OCI-M2 (cell line): ENCODE measurements at regions not wholly inside any gene's neighbourhood (a gene's known extent, or its start where the extent isn't known, plus 50 kb on each side); places are given as distances from the start of the nearest gene placed in this dataset.
"Not testable (repeated sequence)": the region's sequence is repeated elsewhere in the genome, so short reads cannot be mapped to it uniquely, and the experiment has no call there.

Experiments
- DNase-seq: peaks from one replicate; lab custom pipeline; 2025; ENCODE audit not compliant: unreplicated experiment; lab: John Stamatoyannopoulos, UW

DNA sequence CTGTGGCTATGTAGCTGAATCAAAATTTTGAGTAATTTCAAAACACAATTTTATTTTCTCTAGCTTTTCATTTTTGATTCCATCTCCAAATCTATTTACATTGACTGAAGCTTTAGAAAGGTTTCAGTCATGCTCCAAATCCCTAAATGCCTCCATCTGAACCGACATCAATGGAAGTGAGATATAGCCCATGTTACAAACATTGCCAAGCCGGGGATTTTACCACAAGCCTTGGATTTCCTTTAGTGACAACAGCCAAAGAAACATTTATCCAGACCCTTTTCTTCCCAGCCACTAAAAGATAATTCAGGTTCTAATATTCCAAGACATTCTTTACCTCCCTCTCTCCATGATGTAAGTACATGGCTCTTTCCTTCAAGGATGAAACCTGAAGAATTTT lies 1087.7 kb upstream of the SEMA6A start:
- DNase-seq: no peak

DNA sequence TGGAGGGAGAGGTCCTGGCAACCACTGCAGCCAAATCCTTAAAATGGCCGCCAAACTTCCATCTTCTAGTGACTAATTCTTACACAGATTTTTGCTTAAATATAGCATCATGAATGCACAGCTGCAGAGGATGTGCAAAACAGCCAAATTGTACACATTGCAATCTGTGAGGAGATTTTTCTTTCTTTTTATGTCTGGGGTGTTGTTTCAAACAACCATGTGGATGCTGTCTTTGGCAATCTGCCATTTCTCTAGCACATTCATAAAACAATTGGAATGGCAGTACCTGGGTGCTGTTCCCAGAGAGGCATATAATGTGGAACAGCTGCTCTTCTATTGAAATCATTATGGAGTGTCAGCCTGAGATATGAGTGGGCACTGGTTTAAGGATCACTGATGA lies 1082.9 kb upstream of the SEMA6A start:
- no peak for DNase-seq

DNA sequence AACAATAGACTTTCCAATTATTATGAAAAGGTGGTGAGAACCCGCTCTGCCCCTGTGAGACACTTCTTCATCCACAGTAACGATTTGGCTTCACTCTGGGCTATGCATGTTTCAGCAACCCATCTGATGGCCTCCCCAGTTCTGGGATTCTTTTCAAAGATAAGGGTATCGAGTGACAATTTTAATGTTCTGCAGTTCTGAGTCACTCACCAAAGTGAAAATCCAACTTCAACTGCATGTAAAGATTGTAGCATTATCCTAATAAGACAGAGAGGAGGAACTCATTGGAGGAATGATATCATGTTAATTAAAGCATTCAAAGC lies 1078.3 kb upstream of the SEMA6A start:
- DNase-seq: no peak

- DNase-seq: no peak
Measured at GRCh38 chr5:117652036-117652957, 1077.7 kb upstream of the SEMA6A start.

- no peak for DNase-seq
Measured at GRCh38 chr5:117649821-117650220, 1075.2 kb upstream of the SEMA6A start.

GRCh38 chr5:117645400-117645799 lies 1070.8 kb upstream of the SEMA6A start:
- no peak for DNase-seq

DNA sequence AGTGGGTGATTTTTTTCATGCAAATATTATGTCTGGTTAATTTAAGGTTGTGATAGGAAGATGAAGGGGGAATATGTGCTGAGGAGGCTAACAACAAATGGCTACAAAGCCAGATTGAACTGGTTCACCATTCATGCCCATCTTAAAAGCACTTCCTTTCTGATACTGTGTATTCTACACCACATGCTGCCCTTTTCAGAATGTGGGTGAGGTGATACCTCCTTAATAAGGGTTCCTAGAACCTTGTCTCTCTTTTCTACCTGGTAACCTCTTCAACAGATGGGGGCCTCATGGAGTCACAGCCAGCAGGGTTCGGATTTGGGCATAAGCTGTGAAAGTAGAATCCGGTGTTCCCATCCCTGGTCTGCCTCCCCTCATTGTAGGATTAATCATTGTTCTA lies 1064.0 kb upstream of the SEMA6A start:
- no peak for DNase-seq

- DNase-seq: no peak
Measured at GRCh38 chr5:117633093-117633492, 1058.5 kb upstream of the SEMA6A start.

DNA sequence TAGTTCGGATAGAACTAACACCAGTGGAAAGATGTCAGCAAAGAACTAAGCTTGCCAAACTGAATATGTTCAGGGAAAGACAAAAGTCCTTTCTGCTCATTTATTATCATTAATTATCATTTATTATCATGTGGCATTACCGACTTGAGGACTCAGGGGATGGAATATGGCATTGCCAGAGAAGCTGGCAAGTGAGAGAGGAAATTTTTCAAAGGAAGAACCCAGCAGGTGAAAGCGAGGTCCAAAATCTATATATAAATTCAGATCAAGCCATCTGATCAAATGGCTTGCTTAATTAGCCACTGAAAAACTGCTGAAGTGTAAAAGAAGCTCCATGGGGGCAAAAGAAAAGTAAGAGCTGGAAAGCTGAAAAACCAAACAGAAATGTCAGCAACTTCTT lies 1049.6 kb upstream of the SEMA6A start:
- DNase-seq: no peak

GRCh38 chr5:117623042-117623805 lies 1048.6 kb upstream of the SEMA6A start:
- no peak for DNase-seq

DNA sequence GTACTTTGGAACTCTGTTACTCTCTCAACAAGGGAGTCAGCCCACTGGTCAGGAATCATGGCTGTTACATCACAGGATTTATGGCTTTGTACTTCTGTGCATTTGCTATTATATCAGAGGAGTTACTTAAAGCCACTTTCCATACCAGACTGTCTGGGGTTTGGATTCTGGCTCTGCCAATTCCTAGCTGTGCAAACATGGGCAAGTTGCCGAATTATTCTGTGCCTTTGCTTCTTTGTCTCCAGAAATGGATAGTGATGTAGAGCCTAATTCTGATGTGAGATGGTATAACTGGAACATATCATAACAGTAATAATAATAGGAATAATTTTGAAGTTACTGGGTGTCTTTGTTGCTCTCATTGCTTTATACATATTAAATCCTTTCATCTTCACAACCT lies 1047.3 kb upstream of the SEMA6A start:
- no peak for DNase-seq

DNA sequence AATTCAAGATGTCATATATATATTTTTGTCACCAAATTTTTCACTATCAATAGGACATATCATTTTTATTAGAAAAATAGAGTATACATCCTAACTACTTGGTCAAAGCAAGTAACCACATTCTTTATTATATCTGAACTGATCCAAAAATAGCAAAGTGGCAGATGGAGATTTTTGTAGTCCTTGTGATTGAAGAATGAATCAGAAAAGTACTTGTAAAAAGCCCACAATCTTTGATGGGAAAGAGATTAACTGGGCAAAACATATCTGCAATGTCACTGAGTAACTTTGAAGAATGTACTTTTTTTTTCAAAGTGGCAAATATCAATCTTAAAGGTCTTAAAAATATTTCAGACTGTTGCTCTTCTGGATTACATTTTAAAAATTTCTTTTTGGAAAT lies 1040.6 kb upstream of the SEMA6A start:
- no peak for DNase-seq

DNA sequence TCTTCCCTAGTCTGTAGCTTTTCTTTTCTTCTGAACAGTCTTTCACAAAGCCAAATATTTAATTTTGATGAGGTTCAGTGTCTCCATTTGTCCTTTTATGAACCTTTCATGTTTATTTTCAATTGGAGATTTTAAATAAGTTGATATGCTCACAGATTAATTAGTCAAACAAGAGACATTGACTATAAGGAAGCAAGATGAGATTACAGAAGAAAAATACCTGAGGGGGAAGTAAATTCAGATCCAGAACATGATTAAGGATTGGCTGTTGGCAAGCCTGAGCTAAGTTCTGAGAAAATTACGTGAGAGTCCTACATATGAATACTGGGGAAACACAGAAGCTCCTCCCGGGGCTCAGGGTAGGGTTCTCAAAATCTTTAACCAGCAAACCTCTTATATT lies 1039.8 kb upstream of the SEMA6A start:
- DNase-seq: no peak

DNA sequence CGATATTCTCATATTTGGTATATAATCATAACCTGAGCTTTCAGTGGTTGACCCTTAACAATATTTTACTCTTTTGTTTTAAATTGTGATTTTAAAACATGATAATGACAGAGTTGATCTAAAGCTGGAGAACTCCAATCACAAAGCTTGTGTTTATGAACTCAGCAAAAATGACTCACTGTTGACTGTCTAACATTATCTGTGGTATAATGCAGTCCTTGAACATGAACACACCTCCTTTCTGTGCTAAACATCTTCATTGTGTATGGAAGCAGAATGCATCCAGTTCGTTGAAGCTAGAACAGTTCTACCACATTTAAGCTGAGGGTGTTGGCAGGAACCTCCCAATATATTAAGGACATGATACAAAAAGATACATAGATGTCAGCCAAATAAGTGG lies 1030.2 kb upstream of the SEMA6A start:
- DNase-seq: no peak

- DNase-seq: not testable (repeated sequence)
Measured at GRCh38 chr5:117599811-117600210, 1025.2 kb upstream of the SEMA6A start.

DNA sequence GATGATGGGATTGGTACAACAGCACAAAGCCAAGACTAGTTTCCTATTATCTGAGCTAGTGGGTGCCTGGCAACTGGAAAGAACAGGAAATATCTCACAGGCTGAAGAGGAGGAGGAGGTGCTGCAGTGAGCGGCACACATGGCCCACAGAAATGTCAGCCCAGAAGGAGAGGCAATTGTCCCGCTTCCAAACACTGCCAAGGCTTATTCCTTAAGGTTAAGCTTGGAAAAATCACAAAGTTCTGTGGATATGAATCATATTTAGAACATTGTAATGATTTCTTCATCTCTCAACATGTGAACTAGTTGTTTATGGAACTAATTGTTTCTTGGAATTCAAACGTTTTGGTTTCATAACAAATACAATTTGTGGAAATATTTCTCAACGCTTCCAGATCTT lies 1019.5 kb upstream of the SEMA6A start:
- no peak for DNase-seq

DNA sequence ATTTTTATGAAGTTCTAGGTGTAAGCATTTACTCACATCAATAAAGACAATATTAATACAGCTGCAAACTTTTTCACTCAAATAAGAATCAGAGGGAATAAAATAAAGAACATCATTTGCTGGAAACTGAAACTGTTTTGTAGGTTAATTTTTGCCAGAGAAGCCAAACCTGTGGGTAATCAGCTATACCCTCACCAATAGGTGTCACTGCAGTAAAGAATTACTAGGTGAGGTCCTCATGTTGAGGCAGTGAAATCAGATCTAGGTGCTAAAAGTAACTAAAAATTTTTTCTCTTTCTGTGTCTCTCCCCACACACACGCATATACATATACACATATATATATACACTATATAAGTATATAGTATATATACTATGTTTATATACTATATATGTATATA lies 1016.3 kb upstream of the SEMA6A start:
- no peak for DNase-seq

GRCh38 chr5:117588611-117589010 lies 1014.0 kb upstream of the SEMA6A start:
- no peak for DNase-seq

- no peak for DNase-seq
Measured at GRCh38 chr5:117587111-117587510, 1012.5 kb upstream of the SEMA6A start.

- DNase-seq: no peak
Measured at GRCh38 chr5:117568622-117569021, 994.0 kb upstream of the SEMA6A start.

DNA sequence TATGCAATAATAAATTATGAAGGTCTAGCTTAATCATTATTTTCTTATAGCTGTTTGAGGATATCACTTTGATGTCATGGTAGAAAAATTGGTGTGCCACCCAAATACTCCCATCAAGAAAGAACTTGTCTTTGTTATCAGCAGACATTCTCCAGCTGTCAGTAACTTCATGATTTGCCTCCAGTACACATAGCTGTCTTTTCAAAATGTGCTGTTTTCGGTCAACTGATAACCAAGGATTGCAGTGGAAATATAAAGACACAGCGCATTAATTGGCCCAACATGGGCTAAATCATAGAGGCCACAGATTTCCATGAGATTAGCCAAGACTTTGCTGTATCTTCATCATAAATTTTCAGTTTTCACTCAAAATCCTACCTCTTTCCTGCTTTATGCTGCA lies 993.5 kb upstream of the SEMA6A start:
- no peak for DNase-seq

DNA sequence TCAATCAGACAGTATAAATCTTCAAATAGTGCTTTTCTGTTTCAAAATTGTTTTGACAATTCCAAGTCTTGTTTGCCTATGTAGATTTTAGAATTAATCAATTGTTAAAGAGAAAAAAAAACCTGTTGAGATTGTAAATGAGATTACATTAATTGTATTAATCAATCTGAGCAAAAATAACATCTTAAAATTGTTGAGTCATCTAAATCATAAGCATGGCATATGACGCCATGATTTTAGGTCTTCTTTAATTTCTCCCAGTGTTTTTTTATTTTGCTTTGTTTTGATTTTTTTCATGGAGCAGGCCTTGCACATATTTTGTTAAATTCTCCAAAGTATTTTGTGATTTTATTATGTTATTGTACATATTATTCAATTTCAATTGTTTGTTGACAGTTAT lies 988.0 kb upstream of the SEMA6A start:
- DNase-seq: no peak
